PC-9 (cell line): ENCODE measurements at regions not wholly inside any gene's neighbourhood (a gene's known extent, or its start where the extent isn't known, plus 50 kb on each side); places are given as distances from the start of the nearest gene placed in this dataset.

ENCODE experiments used
- BruUV-seq: library from RNA; stranded (reverse); fragments of 400-500 nt; replicated peaks from 2 replicates; lab custom pipeline; 2021; lab: Mats Ljungman, UMichigan
- CTCF ChIA-PET: fragments of 300-600 bp; sonication (Branson Sonifier 250); formaldehyde crosslinking; loops from one replicate; lab custom pipeline; 2022; ENCODE audit warnings: antibody characterized with exemption; lab: Charles Lee
- POLR2A ChIA-PET: fragments of 300-600 bp; sonication (Branson Sonifier 250); formaldehyde crosslinking; loops from one replicate; lab custom pipeline; 2022; ENCODE audit warnings: antibody characterized with exemption; ENCODE audit not compliant: unreplicated experiment; lab: Charles Lee
- DNase-seq, 2 experiments: peaks; one replicate each; pipeline versions ENCODE4 v3.0.0 to v3.0.0-alpha.2; 2015 to 2022; ENCODE audit warnings: mixed read lengths in 1 of 2
- H2AFZ ChIP-seq: fragments of 200-600 bp; sonication (generic); 2 replicates; pipeline ENCODE4 v1.8.1; 2017; ENCODE audit warnings: antibody characterized with exemption
- H3F3A ChIP-seq: fragments of 200-600 bp; sonication (generic); 2 replicates; pipeline ENCODE4 v1.8.1; 2017; ENCODE audit warnings: antibody characterized with exemption, mild to moderate bottlenecking, low read depth; ENCODE audit not compliant: insufficient read depth
- H3K27ac ChIP-seq: fragments of 200-600 bp; sonication (generic); 2 replicates; pipeline ENCODE4 v1.6.1; 2016; ENCODE audit warnings: mixed run types
- H3K27me3 ChIP-seq: fragments of 200-600 bp; sonication (generic); 2 replicates; pipeline ENCODE4 v1.6.1; 2016; ENCODE audit warnings: low read depth, mixed run types; ENCODE audit not compliant: insufficient read depth
- H3K36me3 ChIP-seq: fragments of 200-600 bp; sonication (generic); 2 replicates; pipeline ENCODE4 v1.6.1; 2016; ENCODE audit warnings: low read depth, mixed run types
- H3K4me1 ChIP-seq: fragments of 200-600 bp; sonication (generic); replicated peaks from 2 replicates; pipeline ENCODE4 v1.6.1; 2016; ENCODE audit warnings: mixed run types; ENCODE audit not compliant: insufficient read depth
- H3K4me2 ChIP-seq: fragments of 200-600 bp; sonication (generic); 2 replicates; pipeline ENCODE4 v1.6.1; 2017; ENCODE audit warnings: mixed run types
- H3K4me3 ChIP-seq: fragments of 200-600 bp; sonication (generic); 2 replicates; pipeline ENCODE4 v1.6.1; 2016; ENCODE audit warnings: mixed run types
- H3K79me2 ChIP-seq: fragments of 200-600 bp; sonication (generic); 2 replicates; pipeline ENCODE4 v1.6.1; 2017; ENCODE audit warnings: low read depth, mixed run types
- H3K9me2 ChIP-seq: fragments of 200-600 bp; sonication (generic); 2 replicates; pipeline ENCODE4 v1.8.1; 2017; ENCODE audit warnings: mild to moderate bottlenecking; ENCODE audit not compliant: insufficient read depth
- H3K9me3 ChIP-seq: fragments of 200-600 bp; sonication (generic); 2 replicates; pipeline ENCODE4 v1.8.1; 2016; ENCODE audit warnings: low read depth; ENCODE audit not compliant: insufficient read depth
- H4K20me1 ChIP-seq: fragments of 200-600 bp; sonication (generic); 2 replicates; pipeline ENCODE4 v1.8.1; 2017; ENCODE audit not compliant: insufficient read depth
- CTCF ChIP-seq: fragments of 200-600 bp; sonication (generic); conservative IDR thresholded peaks from 2 replicates; pipeline ENCODE4 v1.6.1; 2017; ENCODE audit warnings: mixed run types, antibody characterized with exemption, mild to moderate bottlenecking, moderate library complexity
- EZH2 ChIP-seq: fragments of 200-600 bp; sonication (generic); IDR thresholded peaks from 2 replicates; pipeline ENCODE4 v1.8.0; 2017; ENCODE audit warnings: antibody characterized with exemption, low read depth
- intact Hi-C: fragments of 100-400 bp; cut with micrococcal nuclease; formaldehyde crosslinking; loops from one replicate; pipeline ENCODE4 v1.10.0; 2022; ENCODE audit not compliant: unreplicated experiment

- ChIA-PET CTCF (no interaction called here), POLR2A (no interaction called here)
- H3K4me3 ChIP-seq = no peak overlapping the region
- H3K27ac ChIP-seq = no peak overlapping the region
- BruUV-seq = no TSS peak
- DNase-seq = no peak
- H4K20me1 ChIP-seq = no peaks in the 10 kb centered on the region
- H3K9me2 ChIP-seq = no peaks in the 10 kb centered on the region
- H2AFZ ChIP-seq = no peak overlapping the region
- no peak overlapping the region for H3K4me2 ChIP-seq
- intact Hi-C loops = no loop called here
- no peaks in the 10 kb centered on the region for H3F3A ChIP-seq
- H3K9me3 ChIP-seq = no peaks in the 10 kb centered on the region
- no peaks in the 10 kb centered on the region for H3K36me3 ChIP-seq
- H3K27me3 ChIP-seq = no peaks in the 10 kb centered on the region
- H3K4me1 ChIP-seq = no peaks in the 10 kb centered on the region
- no peaks in the 10 kb centered on the region for H3K79me2 ChIP-seq
- no peak for TF ChIP-seq EZH2
- no peak for TF ChIP-seq CTCF
Measured at GRCh38 chr4:104549736-104550135, 55.0 kb upstream of the CXXC4 start.

GRCh38 chr4:104559502-104559901 is 64.8 kb upstream of the CXXC4 start:
- no peaks in the 10 kb centered on the region for H3K9me2 ChIP-seq
- no peaks in the 10 kb centered on the region for H3K79me2 ChIP-seq
- TF ChIP-seq CTCF (no peak), EZH2 (no peak)
- no peaks in the 10 kb centered on the region for H3F3A ChIP-seq
- H3K9me3 ChIP-seq = no peaks in the 10 kb centered on the region
- intact Hi-C loops = no loop called here
- H4K20me1 ChIP-seq = no peaks in the 10 kb centered on the region
- H3K27me3 ChIP-seq = no peaks in the 10 kb centered on the region
- H3K4me2 ChIP-seq = no peak overlapping the region
- no TSS peak for BruUV-seq
- no peak overlapping the region for H3K27ac ChIP-seq
- H2AFZ ChIP-seq = no peak overlapping the region
- CTCF ChIA-PET = no interaction called here
- H3K36me3 ChIP-seq = no peaks in the 10 kb centered on the region
- no peak for DNase-seq
- no peaks in the 10 kb centered on the region for H3K4me1 ChIP-seq
- POLR2A ChIA-PET = no interaction called here
- H3K4me3 ChIP-seq = no peak overlapping the region

DNA sequence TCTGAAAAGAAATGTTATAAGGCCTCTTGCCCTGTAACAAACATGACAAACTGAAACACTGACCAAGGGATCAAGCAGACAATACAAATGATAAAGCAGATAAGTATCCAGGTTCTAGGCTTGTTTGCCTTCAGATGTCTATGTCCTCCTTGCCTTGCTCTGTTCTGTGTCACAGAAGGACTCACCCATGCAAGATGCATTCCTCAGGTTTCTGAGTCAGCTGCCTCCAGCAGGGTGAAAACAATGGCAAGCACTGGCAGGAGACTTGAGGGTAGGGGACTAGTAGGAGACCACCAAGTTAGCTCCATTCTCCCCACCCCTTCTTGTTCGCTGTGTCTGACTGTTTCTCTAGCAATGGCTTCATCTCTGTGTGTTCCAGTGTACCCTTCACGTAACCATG is 76.6 kb upstream of the CXXC4 start:
- H4K20me1 ChIP-seq = no peaks in the 10 kb centered on the region
- no peaks in the 10 kb centered on the region for H3K79me2 ChIP-seq
- no peaks in the 10 kb centered on the region for H3K36me3 ChIP-seq
- H3K4me3 ChIP-seq = no peak overlapping the region
- intact Hi-C loops = loop anchor here (2.0 kb wide), 1 partner anchor 77 kb away; the partner anchor contains the start of gene CXXC4
- no peak overlapping the region for H2AFZ ChIP-seq
- peak; percentile 42 to 43 for DNase-seq
- no peak overlapping the region for H3K27ac ChIP-seq
- no peaks in the 10 kb centered on the region for H3K9me2 ChIP-seq
- H3K4me1 ChIP-seq = 0 out of 2 replicates have a peak, but pooled peaks cover 3% of the 10 kb centered on the region
- TF ChIP-seq EZH2 (no peak), CTCF (no peak)
- ChIA-PET CTCF (no interaction called here), POLR2A (interaction anchor here (0.6 kb wide), 1 partner anchor 513 kb away, joined by 3 read pairs; no protein-coding TSS in a partner anchor)
- H3K27me3 ChIP-seq = no peaks in the 10 kb centered on the region
- no peaks in the 10 kb centered on the region for H3K9me3 ChIP-seq
- no TSS peak for BruUV-seq
- no peak overlapping the region for H3K4me2 ChIP-seq
- no peaks in the 10 kb centered on the region for H3F3A ChIP-seq
